GM19035 (cell line): ENCODE measurements at regions not wholly inside any gene's neighbourhood (a gene's known extent, or its start where the extent isn't known, plus 50 kb on each side); places are given as distances from the start of the nearest gene placed in this dataset.

ENCODE experiments used
- ATAC-seq: cut with Tn5 transposase; IDR thresholded peaks from one replicate; pipeline ENCODE4 v1.9.1; 2021; ENCODE audit not compliant: unreplicated experiment

DNA sequence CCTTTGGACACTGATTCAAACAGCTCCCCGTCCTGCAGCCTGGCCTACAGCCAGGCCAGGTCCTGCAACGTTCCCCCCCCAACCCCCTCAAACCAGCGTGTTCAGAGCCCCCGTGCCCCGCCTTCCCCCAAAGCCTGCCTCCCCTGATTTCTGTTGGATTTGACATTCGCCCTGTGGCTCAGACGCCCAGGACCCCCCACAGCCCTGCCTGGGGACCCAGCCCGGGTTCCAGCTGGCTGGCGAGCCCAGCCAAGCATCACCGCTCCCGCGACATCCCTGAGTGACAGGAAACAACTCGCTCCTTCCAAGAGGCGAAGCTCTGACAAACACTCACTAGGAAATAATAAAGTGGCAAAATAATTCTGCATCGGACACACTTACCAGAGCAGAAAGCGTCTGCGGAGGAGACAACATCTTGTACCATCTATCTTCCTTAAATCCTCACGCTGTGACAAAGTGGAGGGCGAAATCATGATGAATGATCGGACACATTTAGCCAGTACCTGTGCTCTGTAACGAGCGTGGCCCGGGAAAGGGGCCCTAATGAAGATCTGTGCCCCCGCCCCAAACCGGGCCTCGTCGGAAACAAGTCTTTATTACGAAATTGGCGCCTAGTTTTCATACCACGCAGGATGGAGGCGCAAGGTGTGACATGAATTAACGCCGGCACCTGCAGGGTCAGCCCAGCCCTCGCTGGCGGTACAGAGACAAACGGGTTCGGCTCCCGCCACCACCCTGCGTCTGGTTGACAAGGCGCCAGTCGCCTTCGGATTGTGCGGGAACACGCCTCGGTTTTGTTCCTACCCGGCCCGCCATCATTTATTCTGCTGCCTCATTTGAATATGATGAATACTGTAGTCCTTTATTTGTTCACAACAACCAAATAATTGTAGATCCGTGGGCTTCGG, 91.0 kb upstream of the MVB12B start:
- no peak for ATAC-seq

DNA sequence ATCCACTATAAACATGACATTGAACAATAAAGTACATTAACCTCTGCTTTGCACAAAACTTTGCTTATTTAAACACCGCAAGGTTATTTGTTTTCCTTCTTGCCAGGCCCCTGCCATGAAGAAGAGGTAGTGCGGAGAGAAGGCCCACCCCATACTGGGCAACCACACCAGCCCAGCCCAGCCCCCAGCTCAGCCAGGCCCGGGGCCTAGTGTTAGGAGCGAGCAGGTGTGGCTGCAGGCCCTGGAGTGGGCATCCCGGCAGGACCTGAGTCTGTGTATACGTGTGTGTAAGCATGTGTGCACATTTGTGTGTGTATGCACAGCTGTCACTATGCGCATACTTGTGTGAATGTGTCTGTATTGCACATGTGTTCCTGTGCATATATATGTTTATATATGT, 90.4 kb upstream of the MVB12B start:
- ATAC-seq, result no peak

DNA sequence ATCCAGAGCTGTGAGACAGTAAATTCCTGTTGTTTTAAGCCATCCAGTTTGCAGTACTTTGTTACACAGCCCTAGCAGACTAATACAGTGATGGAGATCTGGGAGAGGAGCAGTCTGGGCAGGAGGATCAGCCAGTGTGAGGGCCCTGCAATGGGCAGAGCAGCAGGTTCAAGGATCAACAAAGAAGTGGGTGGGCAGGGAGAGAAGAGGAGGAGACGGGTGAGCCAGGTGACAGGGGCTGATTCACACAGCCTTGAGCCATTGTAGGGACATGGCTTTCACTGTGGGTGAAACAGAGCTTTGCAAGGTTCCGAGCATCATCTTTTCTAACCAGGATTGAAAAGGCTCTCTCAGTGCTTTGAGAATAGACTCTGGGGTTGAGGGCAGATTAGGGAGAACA, 88.2 kb upstream of the MVB12B start:
- no peak for ATAC-seq

DNA sequence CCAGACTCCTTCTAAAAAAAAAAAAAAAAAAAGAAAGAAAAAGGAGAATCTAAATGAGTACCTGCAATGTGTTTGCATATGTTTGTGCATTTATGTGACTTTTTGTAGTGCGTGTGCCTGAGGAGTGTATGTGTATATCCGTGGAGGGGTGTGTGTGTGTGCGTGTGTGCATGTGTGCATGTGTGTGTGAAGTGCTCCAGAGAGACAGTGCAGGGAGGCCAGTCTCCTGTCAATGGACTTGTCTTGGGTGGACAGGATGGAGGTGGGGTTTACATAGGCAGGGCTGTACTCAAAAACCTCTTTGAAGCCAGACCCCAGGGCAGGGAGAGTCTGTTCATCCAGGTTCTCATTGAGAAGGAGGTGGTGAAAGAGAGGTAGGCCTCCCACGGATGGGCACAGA, 87.1 kb upstream of the MVB12B start:
- no peak for ATAC-seq

DNA sequence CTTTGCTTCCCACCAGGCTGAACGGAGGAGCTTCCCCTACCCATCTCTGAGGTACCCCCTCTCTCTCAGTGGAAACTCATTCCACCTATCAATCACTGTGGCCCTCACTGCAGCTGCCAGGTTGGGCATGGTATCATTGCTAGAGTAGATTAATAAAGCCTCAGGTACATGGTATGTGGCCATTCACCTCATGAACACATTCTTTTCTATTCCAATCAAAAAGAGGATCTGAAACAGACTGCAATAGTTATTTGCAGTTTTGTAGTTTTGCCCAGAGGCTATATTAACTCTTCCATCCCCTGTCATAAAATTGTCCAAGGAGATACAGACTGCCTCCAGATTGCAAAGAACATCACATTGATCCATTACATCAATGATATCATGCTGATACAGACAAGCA, 85.8 kb upstream of the MVB12B start:
- no peak for ATAC-seq

DNA sequence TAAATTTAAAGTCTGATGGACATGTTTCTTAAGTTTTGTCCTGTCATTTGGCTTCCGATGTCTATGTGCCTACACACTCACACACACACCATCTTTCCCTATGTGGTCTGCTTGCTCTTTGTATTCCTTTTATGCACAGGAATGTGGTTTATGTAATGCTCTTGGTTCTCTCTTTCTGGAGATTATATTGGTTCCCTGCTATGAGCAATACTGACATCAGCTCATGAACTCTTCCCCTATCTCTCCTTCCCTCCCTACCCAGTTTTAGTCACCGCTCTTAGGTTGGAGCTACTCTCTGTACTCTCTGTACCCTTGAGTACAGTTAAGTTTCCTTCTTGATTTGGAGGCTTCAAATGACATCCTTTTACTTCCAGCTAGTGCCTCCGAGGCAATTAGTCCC, 77.9 kb upstream of the MVB12B start:
- ATAC-seq, result no peak

DNA sequence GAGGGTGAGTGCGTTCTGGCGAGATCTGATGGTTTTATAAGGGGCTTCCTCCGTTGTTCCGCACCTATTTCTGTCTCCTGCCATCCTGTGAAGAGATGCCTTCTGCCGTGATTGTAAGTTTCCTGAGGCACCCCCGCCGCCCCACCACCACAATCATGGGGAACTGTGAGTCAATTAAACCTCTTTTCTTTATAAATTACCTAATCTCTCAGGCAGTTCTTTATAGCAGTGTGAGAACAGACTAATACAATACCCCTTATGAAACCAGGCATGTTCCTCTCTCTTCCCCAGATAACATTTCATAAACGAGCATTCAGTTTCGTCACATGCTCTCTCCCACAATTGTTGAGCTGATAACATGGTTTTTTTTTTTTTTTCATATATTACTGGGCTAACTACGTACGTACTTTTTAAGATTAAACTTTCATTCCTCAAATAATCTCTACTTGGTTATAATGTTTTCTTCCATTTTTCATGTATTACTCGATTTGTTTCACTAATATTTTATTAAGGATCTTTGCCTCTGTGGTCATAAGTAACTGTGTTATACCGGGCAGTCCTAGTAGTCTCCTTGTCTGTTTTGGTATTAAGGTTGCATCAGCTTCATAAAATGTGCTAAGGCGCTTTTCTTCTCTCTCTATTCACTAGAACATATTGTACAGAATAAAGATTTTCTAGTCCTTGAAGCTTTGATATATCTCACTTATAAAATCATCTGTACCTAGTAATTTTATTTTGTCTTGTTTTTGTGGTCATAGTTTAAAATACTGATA, 64.9 kb upstream of the MVB12B start:
- no peak for ATAC-seq

DNA sequence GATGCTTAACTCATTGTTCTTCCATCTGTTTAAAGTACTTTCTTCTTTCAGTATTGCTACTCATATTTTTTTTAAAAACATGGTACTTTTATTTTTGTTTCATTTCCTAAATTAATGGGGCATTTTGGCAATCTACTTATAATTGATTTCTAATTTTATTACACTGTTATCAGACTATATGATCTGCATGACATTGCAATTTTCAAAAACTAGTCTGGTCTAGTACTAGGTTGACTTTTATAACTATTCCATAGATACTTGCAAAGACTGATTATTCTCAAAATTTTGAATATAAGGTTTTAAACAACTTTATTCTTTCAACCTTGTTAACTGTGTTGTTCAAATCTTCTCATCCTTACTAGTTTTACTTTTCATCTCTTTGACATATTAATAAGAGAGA, 63.9 kb upstream of the MVB12B start:
- ATAC-seq, result no peak

DNA sequence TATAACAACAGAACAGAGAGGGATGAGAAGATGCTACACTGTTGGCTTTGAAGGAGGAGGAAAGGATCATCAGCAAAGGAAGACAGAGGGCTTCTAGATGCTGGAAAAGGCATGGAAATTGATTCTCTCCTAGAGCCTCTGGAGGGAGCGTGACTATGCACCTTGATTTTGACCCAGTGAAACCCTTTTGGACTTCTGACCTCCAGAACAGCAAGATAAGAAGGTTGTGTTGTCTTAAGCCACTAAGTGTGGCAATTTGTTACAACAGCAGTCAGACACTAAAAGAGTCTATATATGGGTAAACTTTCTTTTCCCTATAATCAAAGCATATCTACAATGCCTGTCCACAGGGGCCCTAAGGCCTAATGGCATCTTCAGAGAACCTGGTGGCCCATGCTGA, 56.1 kb upstream of the MVB12B start:
- no peak for ATAC-seq

DNA sequence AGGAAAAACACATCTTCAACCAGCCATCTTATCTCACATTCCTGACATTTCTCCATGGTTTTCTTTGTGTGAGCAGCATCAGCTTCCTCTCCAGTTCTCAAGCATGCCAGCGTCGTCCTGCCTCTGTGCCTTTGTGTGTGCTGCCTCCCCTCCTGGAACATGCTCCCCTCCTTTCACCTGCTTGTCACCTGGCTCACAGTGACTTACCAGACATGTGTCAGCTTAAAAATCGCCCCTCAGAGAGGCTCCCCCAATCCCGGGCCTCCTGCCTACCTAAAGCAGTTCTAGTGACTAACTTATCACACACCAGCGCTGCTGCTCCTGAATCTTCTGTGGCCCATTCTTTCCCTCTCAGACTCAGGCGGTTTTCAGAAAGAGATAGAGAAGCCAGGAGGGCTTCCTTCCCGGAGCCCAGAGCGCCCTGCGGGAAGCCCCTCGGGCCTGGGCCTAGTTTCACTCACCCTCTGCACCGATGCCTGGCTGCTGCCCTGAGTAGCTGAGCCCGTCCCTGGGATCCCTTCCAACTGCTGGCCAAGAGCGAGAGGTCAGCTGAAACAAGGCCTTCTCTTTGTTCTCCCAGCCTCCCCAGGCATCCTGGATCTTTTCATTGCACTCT, 51.1 kb upstream of the MVB12B start:
- ATAC-seq, result no peak

DNA sequence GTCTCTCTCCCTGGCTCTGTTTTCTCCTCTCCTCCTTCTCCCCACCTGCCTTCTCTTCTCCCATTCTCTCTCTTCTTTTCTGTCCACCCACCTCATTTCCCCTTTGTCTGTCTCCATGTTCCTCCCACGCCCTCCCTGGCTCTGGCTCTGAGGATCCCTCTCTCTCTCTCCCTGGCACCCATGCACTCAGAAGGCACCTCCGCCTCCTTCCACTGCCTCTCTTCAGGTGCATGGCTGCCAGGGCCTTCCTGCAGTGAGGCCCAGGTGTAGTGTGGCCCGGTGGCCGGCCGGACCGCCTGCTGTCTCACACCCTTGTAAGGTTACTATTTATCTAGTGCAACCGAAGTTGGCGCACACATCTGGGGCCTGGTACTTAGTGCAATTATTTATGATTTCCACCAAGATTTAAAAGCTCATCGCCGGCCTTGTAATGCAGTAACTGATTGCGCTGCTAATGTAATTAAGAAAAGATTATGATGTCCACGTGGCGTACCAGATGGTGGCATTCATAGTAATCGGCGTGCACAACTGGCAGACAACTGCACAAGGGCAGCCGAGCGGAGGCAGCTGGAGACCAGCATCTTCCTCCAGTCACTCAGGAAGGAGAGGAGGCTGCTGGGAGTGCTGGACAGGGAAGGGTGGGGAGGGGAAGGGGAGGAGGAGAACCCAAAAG, 50.4 kb upstream of the MVB12B start:
- ATAC-seq, result no peak
